GM23338 (cell line): ENCODE measurements at regions not wholly inside any gene's neighbourhood (a gene's known extent, or its start where the extent isn't known, plus 50 kb on each side); places are given as distances from the start of the nearest gene placed in this dataset.

Experiments used
- ATAC-seq: fragments of 200-7000 bp; cut with Tn5 transposase; 3 replicates; pipeline ENCODE4 v1.9.1; 2020
- DNase-seq: peaks from one replicate; pipeline ENCODE4 v3.0.0-alpha.2; 2015; ENCODE audit warnings: low spot score
- H2AFZ ChIP-seq: fragments of 200-600 bp; sonication (generic); 2 replicates; pipeline ENCODE4 v1.8.0; 2016; ENCODE audit warnings: antibody characterized with exemption, mild to moderate bottlenecking, moderate library complexity
- H3F3A ChIP-seq: fragments of 200-600 bp; sonication (generic); replicated peaks from 2 replicates; pipeline ENCODE4 v1.8.0; 2017; ENCODE audit warnings: antibody characterized with exemption, mixed run types, low read depth
- H3K27ac ChIP-seq: fragments of 200-600 bp; sonication (generic); 2 replicates; pipeline ENCODE4 v1.6.1; 2016; ENCODE audit warnings: low read depth
- H3K27me3 ChIP-seq: fragments of 200-600 bp; sonication (generic); 2 replicates; pipeline ENCODE4 v1.8.0; 2016; ENCODE audit warnings: mild to moderate bottlenecking, mixed run types, moderate library complexity; ENCODE audit not compliant: insufficient read depth
- H3K36me3 ChIP-seq: fragments of 200-600 bp; sonication (generic); 2 replicates; pipeline ENCODE4 v1.8.0; 2016; ENCODE audit warnings: mild to moderate bottlenecking; ENCODE audit not compliant: insufficient read depth
- H3K4me1 ChIP-seq: fragments of 200-600 bp; sonication (generic); 2 replicates; pipeline ENCODE4 v1.8.0; 2016; ENCODE audit warnings: mild to moderate bottlenecking, moderate library complexity; ENCODE audit not compliant: insufficient read depth
- H3K4me2 ChIP-seq: fragments of 200-600 bp; sonication (generic); 2 replicates; pipeline ENCODE4 v1.7.1; 2017; ENCODE audit warnings: mixed run types
- H3K4me3 ChIP-seq: fragments of 200-600 bp; sonication (generic); 2 replicates; pipeline ENCODE4 v1.6.1; 2016; ENCODE audit warnings: mixed run types
- H3K79me2 ChIP-seq: fragments of 200-600 bp; sonication (generic); replicated peaks from 2 replicates; pipeline ENCODE4 v1.8.0; 2017; ENCODE audit warnings: mild to moderate bottlenecking; ENCODE audit not compliant: insufficient read depth
- H3K9me2 ChIP-seq: fragments of 200-600 bp; sonication (generic); 2 replicates; pipeline ENCODE4 v1.8.0; 2017; ENCODE audit not compliant: insufficient read depth
- H4K20me1 ChIP-seq: fragments of 200-600 bp; sonication (generic); replicated peaks from 2 replicates; pipeline ENCODE4 v1.8.0; 2017; ENCODE audit warnings: mild to moderate bottlenecking; ENCODE audit not compliant: insufficient read depth
- H3K27ac Mint-ChIP-seq: 2 replicates; pipeline ENCODE4 v1.8.0; 2020; ENCODE audit warnings: inconsistent platforms, mild to moderate bottlenecking, moderate library complexity, mixed read lengths
- H3K27me3 Mint-ChIP-seq: 3 replicates; pipeline ENCODE4 v1.8.0; 2022; ENCODE audit warnings: low read depth, mild to moderate bottlenecking, moderate library complexity, mixed read lengths, inconsistent platforms; ENCODE audit not compliant: insufficient read depth, poor library complexity
- H3K36me3 Mint-ChIP-seq: 3 replicates; pipeline ENCODE4 v1.8.0; 2021; ENCODE audit warnings: low read depth, mild to moderate bottlenecking, inconsistent platforms, moderate library complexity, mixed read lengths
- H3K4me1 Mint-ChIP-seq: 3 replicates; pipeline ENCODE4 v1.8.0; 2020; ENCODE audit warnings: mild to moderate bottlenecking, inconsistent platforms, mixed read lengths
- H3K4me3 Mint-ChIP-seq: 3 replicates; pipeline ENCODE4 v1.8.0; 2021; ENCODE audit warnings: moderate library complexity, mild to moderate bottlenecking, inconsistent platforms, mixed read lengths
- H3K9me3 Mint-ChIP-seq: 3 replicates; pipeline ENCODE4 v1.8.0; 2020; ENCODE audit warnings: moderate library complexity, mild to moderate bottlenecking, inconsistent platforms, mixed read lengths
- CTCF ChIP-seq, 2 experiments: fragments of 200-600 bp in 1 of 2; sonication (generic) in 1 of 2; conservative IDR thresholded peaks; 2 replicates each; pipeline versions ENCODE4 v1.5.1 to v1.6.1; 2016 to 2017; ENCODE audit warnings: antibody characterized with exemption in 2 of 2, low read depth in 2 of 2, mild to moderate bottlenecking in 2 of 2, moderate library complexity in 1 of 2
- ETS1 ChIP-seq: IDR thresholded peaks from 2 replicates; pipeline ENCODE4 v1.6.1; 2016; ENCODE audit warnings: antibody characterized with exemption
- EZH2 ChIP-seq: fragments of 200-600 bp; sonication (generic); IDR thresholded peaks from one replicate; pipeline ENCODE4 v1.8.0; 2017; ENCODE audit warnings: antibody characterized with exemption, mild to moderate bottlenecking, low read depth; ENCODE audit not compliant: unreplicated experiment
- EZH2phosphoT487 ChIP-seq: fragments of 200-600 bp; sonication (generic); IDR thresholded peaks from one replicate; pipeline ENCODE4 v1.8.1; 2018; ENCODE audit warnings: antibody characterized with exemption; ENCODE audit not compliant: unreplicated experiment
- POLR2AphosphoS5 ChIP-seq: IDR thresholded peaks from 2 replicates; pipeline ENCODE4 v1.6.1; 2016; ENCODE audit warnings: antibody characterized with exemption, low read depth
- REST ChIP-seq: IDR thresholded peaks from one replicate; pipeline ENCODE4 v1.6.1; 2018; ENCODE audit warnings: antibody characterized with exemption; ENCODE audit not compliant: unreplicated experiment
- ZNF331 ChIP-seq: fragments of 250-450 bp; sonication (Bioruptor Pico); IDR thresholded peaks from 2 replicates; pipeline ENCODE4 v1.5.0; 2020; ENCODE audit warnings: low read depth, mild to moderate bottlenecking, moderate library complexity

GRCh38 chr5:61674378-61674777, 342.3 kb downstream of the ZSWIM6 start (continued):
- TF ChIP-seq CTCF (conservative IDR thresholded peaks at IDR 0.05; ENCODE audit: low read depth in 2 of 2) (no peak), REST (no peak), ZNF331 (CRISPR knock-in tag) (no peak), EZH2 (no peak)

- ATAC-seq: peak; percentile 87
- no peak overlapping the region for H3K27ac ChIP-seq
Observed at GRCh38 chr5:61675015-61675692, 343.1 kb downstream of the ZSWIM6 start.

More at GRCh38 chr5:61675015-61675692, 343.1 kb downstream of the ZSWIM6 start:
- H3K4me1 Mint-ChIP-seq: peaks cover 11% of the 10 kb centered on the region
- Histone ChIP-seq H4K20me1 (no peaks in the 10 kb centered on the region), H3K4me1 (peaks cover 8% of the 10 kb centered on the region), H3K4me2 (no peak overlapping the region), H3K27me3 (no peaks in the 10 kb centered on the region), H2AFZ (peak overlapping the region; percentile 47; the same call in 1 of the 2 replicates), H3K79me2 (no peaks in the 10 kb centered on the region), H3K9me2 (peaks cover 2% of the 10 kb centered on the region; the same call in 1 of the 2 replicates), H3F3A (no peaks in the 10 kb centered on the region), H3K36me3 (no peaks in the 10 kb centered on the region), H3K4me3 (no peak overlapping the region)
- H3K27ac Mint-ChIP-seq: no peak overlapping the region
- DNase-seq: peak; percentile 41
- TF ChIP-seq EZH2phosphoT487 (no peak), EZH2 (no peak), CTCF (conservative IDR thresholded peaks at IDR 0.05; ENCODE audit: low read depth in 2 of 2) (peak; percentile 8 to 36; a peak in 2 of 4 replicates), ETS1 (no peak), POLR2AphosphoS5 (no peak)
- peaks cover 2% of the 10 kb centered on the region for H3K27me3 Mint-ChIP-seq
- no peaks in the 10 kb centered on the region for H3K36me3 Mint-ChIP-seq
- H3K9me3 Mint-ChIP-seq: no peaks in the 10 kb centered on the region; the same call in 2 of the 3 replicates
- no peak overlapping the region for H3K4me3 Mint-ChIP-seq
